K562 (cell line): ENCODE measurements at regions not wholly inside any gene's neighbourhood (a gene's known extent, or its start where the extent isn't known, plus 50 kb on each side); places are given as distances from the start of the nearest gene placed in this dataset.

Experiments used
- ATAC-seq: fragments of 200-7000 bp; cut with Tn5 transposase; 3 replicates; pipeline ENCODE4 v1.9.1; 2020; ENCODE audit warnings: moderate library complexity
- BruUV-seq: library from RNA; stranded (reverse); fragments of 400-500 nt; replicated peaks from 2 replicates; lab custom pipeline; 2021; lab: Mats Ljungman, UMichigan
- CTCF ChIA-PET: fragments of 300-600 bp; formaldehyde crosslinking; extraction: SDS; loops from one replicate; lab custom pipeline; 2021; ENCODE audit warnings: low intra/inter-chr PET ratio; lab: Yijun Ruan, JAX
- POLR2A ChIA-PET: fragments of 300-600, 350-650 bp; sonication (Branson Sonifier 250); formaldehyde crosslinking; extraction: SDS; loops from one replicate; lab custom pipeline; 2021; ENCODE audit warnings: antibody characterized with exemption, inconsistent platforms; lab: Yijun Ruan, JAX
- DNase-seq, 4 experiments: peaks; one replicate each; pipeline versions ENCODE4 v3.0.0 to v3.0.0-alpha.2; 2011 to 2018; ENCODE audit warnings: low spot score in 3 of 4, mixed read lengths in 3 of 4; ENCODE audit errors: extremely low read depth in 1 of 4
- FAIRE-seq: peaks from 2 replicates; lab custom pipeline; 2011; peaks lifted over from hg19 to GRCh38; lab: Jason Lieb, UNC
- H2AFZ ChIP-seq: 2 replicates; pipeline ENCODE4 v1.6.0; 2011; ENCODE audit warnings: low read depth, low read length, control low read depth, inconsistent platforms
- H3K27ac ChIP-seq: fragments of 200-600 bp; 3 replicates; pipeline ENCODE4 v1.8.0; 2011; ENCODE audit warnings: low read depth, mild to moderate bottlenecking, control low read depth, inconsistent platforms, low read length, moderate library complexity, mixed read lengths; ENCODE audit errors: extremely low read depth
- H3K27me3 ChIP-seq, 2 experiments: fragments of 300-600 bp in 1 of 2; 2 replicates in 1 of 2; 3 replicates in 1 of 2; pipeline versions ENCODE4 v1.6.0 to v1.8.0; 2011; ENCODE audit warnings: inconsistent platforms in 2 of 2, low read length in 2 of 2, mild to moderate bottlenecking in 1 of 2, mixed read lengths in 1 of 2, moderate library complexity in 1 of 2; ENCODE audit not compliant: control insufficient read depth in 2 of 2, insufficient read depth in 2 of 2
- H3K36me3 ChIP-seq: fragments of 300-600 bp; 3 replicates; pipeline ENCODE4 v1.8.0; 2011; ENCODE audit warnings: mild to moderate bottlenecking, low read length, inconsistent platforms; ENCODE audit not compliant: control insufficient read depth, insufficient read depth
- H3K4me1 ChIP-seq, 2 experiments: fragments of 200-600 bp in 1 of 2; replicated peaks in 1 of 2; 2 replicates in 1 of 2; 3 replicates in 1 of 2; pipeline versions ENCODE4 v1.5.1 to v1.8.0; 2011; ENCODE audit warnings: inconsistent platforms in 2 of 2, low read length in 2 of 2, mild to moderate bottlenecking in 1 of 2, mixed read lengths in 1 of 2, moderate library complexity in 1 of 2; ENCODE audit not compliant: control insufficient read depth in 2 of 2, insufficient read depth in 2 of 2
- H3K4me2 ChIP-seq: 2 replicates; pipeline ENCODE4 v1.6.1; 2011; ENCODE audit warnings: low read length, control low read depth, inconsistent platforms, mixed read lengths; ENCODE audit not compliant: insufficient read depth
- H3K4me3 ChIP-seq: fragments of 200-600 bp; sonication (generic), shearing (Covaris generic); 2 replicates; pipeline ENCODE4 v1.5.1; 2016; ENCODE audit warnings: control low read depth, inconsistent platforms
- H3K79me2 ChIP-seq: fragments of 200-600 bp; 3 replicates; pipeline ENCODE4 v1.8.0; 2011; ENCODE audit warnings: low read length, inconsistent platforms; ENCODE audit not compliant: control insufficient read depth, insufficient read depth
- H3K9ac ChIP-seq, 2 experiments: 2 replicates each; pipeline versions ENCODE4 v1.6.0 to v1.6.1; 2011; ENCODE audit warnings: low read depth in 2 of 2, low read length in 2 of 2, control low read depth in 1 of 2, inconsistent platforms in 1 of 2, mild to moderate bottlenecking in 1 of 2, mixed read lengths in 1 of 2; ENCODE audit not compliant: insufficient read depth in 1 of 2
- H3K9me1 ChIP-seq: one replicate; pipeline ENCODE4 v1.6.0; 2011; ENCODE audit warnings: inconsistent platforms, mild to moderate bottlenecking, low read length, moderate library complexity; ENCODE audit not compliant: control insufficient read depth, insufficient read depth
- H3K9me3 ChIP-seq: replicated peaks from 2 replicates; pipeline ENCODE4 v1.5.1; 2011; ENCODE audit warnings: low read depth, low read length, inconsistent platforms; ENCODE audit not compliant: control insufficient read depth, insufficient read depth
- H4K20me1 ChIP-seq: replicated peaks from 2 replicates; pipeline ENCODE4 v1.6.1; 2011; ENCODE audit warnings: low read length, inconsistent platforms, mixed read lengths; ENCODE audit not compliant: control insufficient read depth, insufficient read depth
- ATF4 ChIP-seq: fragments of 450-650 bp; formaldehyde crosslinking; IDR thresholded peaks from 2 replicates; pipeline ENCODE4 v1.4.0; 2022; ENCODE audit warnings: mild to moderate bottlenecking, moderate library complexity
- CBX5 ChIP-seq: IDR thresholded peaks from 2 replicates; pipeline ENCODE4 v1.6.1; 2014; ENCODE audit warnings: low read depth, borderline replicate concordance
- CREB3 ChIP-seq: fragments of 450-650 bp; conservative IDR thresholded peaks from 2 replicates; pipeline ENCODE4 v1.6.1; 2016; ENCODE audit warnings: missing genetic modification characterization, low read depth, mild to moderate bottlenecking, missing compliant biosample characterization, moderate library complexity
- CXXC5 ChIP-seq: fragments of 250-450 bp; sonication (Bioruptor Pico); IDR thresholded peaks from 2 replicates; pipeline ENCODE4 v1.8.0; 2022; ENCODE audit warnings: inconsistent platforms, mild to moderate bottlenecking, moderate library complexity
- MAX ChIP-seq: sonication (generic); formaldehyde crosslinking; IDR thresholded peaks from 2 replicates; pipeline ENCODE4 v1.9.0; 2022; ENCODE audit warnings: mild to moderate bottlenecking, missing genetic modification reagents
- OTX1 ChIP-seq: fragments of 450-650 bp; formaldehyde crosslinking; IDR thresholded peaks from 2 replicates; pipeline ENCODE4 v1.4.0; 2022; ENCODE audit warnings: mild to moderate bottlenecking
- POLR3A ChIP-seq: IDR thresholded peaks from 2 replicates; pipeline ENCODE4 v1.6.1; 2011; ENCODE audit warnings: borderline replicate concordance, mild to moderate bottlenecking, moderate library complexity; ENCODE audit not compliant: insufficient read length, insufficient read depth; ENCODE audit errors: extremely low read depth
- PTTG1 ChIP-seq: fragments of 450-650 bp; IDR thresholded peaks from 2 replicates; pipeline ENCODE4 v1.6.1; 2016; ENCODE audit warnings: low read depth, mild to moderate bottlenecking, missing genetic modification characterization, missing compliant biosample characterization
- RBM17 ChIP-seq: fragments of 200-400 bp; formaldehyde crosslinking; IDR thresholded peaks from 2 replicates; pipeline ENCODE4 v1.6.1; 2017; ENCODE audit warnings: low read depth, mild to moderate bottlenecking, low read length, borderline replicate concordance
- SIRT6 ChIP-seq: IDR thresholded peaks from one replicate; pipeline ENCODE4 v1.6.1; 2012; ENCODE audit warnings: low read depth, mild to moderate bottlenecking, control low read depth, inconsistent platforms, low read length, moderate library complexity
- SP1 ChIP-seq: sonication (generic); formaldehyde crosslinking; IDR thresholded peaks from 2 replicates; pipeline ENCODE4 v1.8.1; 2022; ENCODE audit warnings: mild to moderate bottlenecking, missing genetic modification reagents
- ZNF134 ChIP-seq: fragments of 250-450 bp; sonication (Bioruptor Pico); conservative IDR thresholded peaks from 2 replicates; pipeline ENCODE4 v1.4.0; 2020
- ZNF175 ChIP-seq: fragments of 200-800 bp; sonication (Bioruptor generic); IDR thresholded peaks from 2 replicates; pipeline ENCODE4 v1.6.1; 2016; ENCODE audit warnings: low read depth, mild to moderate bottlenecking, missing genetic modification characterization, missing compliant biosample characterization
- ZNF785 ChIP-seq: fragments of 250-450 bp; sonication (Bioruptor Pico); IDR thresholded peaks from 2 replicates; pipeline ENCODE4 v1.4.0; 2020; ENCODE audit warnings: mild to moderate bottlenecking
- ZZZ3 ChIP-seq: fragments of 450-650 bp; IDR thresholded peaks from 2 replicates; pipeline ENCODE4 v1.6.1; 2016; ENCODE audit warnings: antibody characterized with exemption, mild to moderate bottlenecking, moderate library complexity
- WGBS: fragments of 100-300 bp; shearing (Covaris generic); methylation state at CpG from one replicate; pipeline ENCODE4 v1.1.6; 2016; ENCODE audit warnings: low coverage, mixed read lengths; ENCODE audit not compliant: insufficient coverage; ENCODE audit errors: missing lambda C conversion rate; 5-methylcytosine and 5-hydroxymethylcytosine counted together
- in situ Hi-C: fragments of 300-500 bp; cut with MboI; formaldehyde crosslinking; loops from 4 replicates; pipeline ENCODE4 v1.15.0; 2018; ENCODE audit warnings: inconsistent platforms, mixed read lengths
- intact Hi-C: fragments of 100-400 bp; cut with micrococcal nuclease; formaldehyde crosslinking; loops from 2 replicates; pipeline ENCODE4 v1.14.2; 2022

GRCh38 chr6:144607998-144608735, 323.0 kb downstream of the UTRN start:
- Histone ChIP-seq H3K4me2 (no peak overlapping the region), H4K20me1 (no peaks in the 10 kb centered on the region), H3K9ac (no peak overlapping the region), H3K4me3 (no peak overlapping the region), H2AFZ (no peak overlapping the region), H3K9me3 (no peaks in the 10 kb centered on the region), H3K27ac (no peak overlapping the region), H3K4me1 (no peaks in the 10 kb centered on the region), H3K9me1 (no peaks in the 10 kb centered on the region), H3K79me2 (no peaks in the 10 kb centered on the region), H3K36me3 (no peaks in the 10 kb centered on the region), H3K27me3 (no peaks in the 10 kb centered on the region)
- BruUV-seq = no TSS peak
- ChIA-PET CTCF (no interaction called here), POLR2A (no interaction called here)
- intact Hi-C loops (no loop called here), in situ Hi-C loops (no loop called here)
- no peak for DNase-seq
- 30% methylated on average over 5 of the region's 5 CpGs for WGBS
- TF ChIP-seq ZNF134 (CRISPR knock-in tag) (peak; percentile 88), MAX (CRISPR knock-in tag) (no peak)
- FAIRE-seq = no peak
- ATAC-seq = no peak

- FAIRE-seq = no peak
- TF ChIP-seq SP1 (no peak), OTX1 (CRISPR knock-in tag) (no peak), CXXC5 (no peak), PTTG1 (no peak), POLR3A (no peak), CREB3 (tag) (no peak), SIRT6 (no peak), ATF4 (CRISPR knock-in tag) (no peak), ZZZ3 (no peak), CBX5 (no peak), ZNF785 (CRISPR knock-in tag) (no peak), RBM17 (no peak), ZNF175 (CRISPR knock-in tag) (no peak)
These were observed 327.7 kb downstream of the UTRN start for GRCh38 chr6:144612811-144613210.

More at GRCh38 chr6:144612811-144613210, 327.7 kb downstream of the UTRN start:
- ChIA-PET POLR2A (interaction anchor here (0.6 kb wide), 1 partner anchor 11 kb away, joined by 3 read pairs; no protein-coding TSS in a partner anchor), CTCF (no interaction called here)
- H3K9me1 ChIP-seq = no peaks in the 10 kb centered on the region
- no peaks in the 10 kb centered on the region for H3K4me1 ChIP-seq
- no TSS peak for BruUV-seq
- no peaks in the 10 kb centered on the region for H3K27me3 ChIP-seq
- H3K79me2 ChIP-seq = no peaks in the 10 kb centered on the region
- H3K27ac ChIP-seq = no peak overlapping the region
- H2AFZ ChIP-seq = no peak overlapping the region
- 7% methylated on average over 1 of the region's 1 CpG for WGBS
- no peak overlapping the region for H3K4me3 ChIP-seq
- intact Hi-C loops (no loop called here), in situ Hi-C loops (no loop called here)
- H3K36me3 ChIP-seq = no peaks in the 10 kb centered on the region
- ATAC-seq (no peak), DNase-seq (no peak)
- H3K9ac ChIP-seq = no peak overlapping the region
- H3K4me2 ChIP-seq = no peak overlapping the region
- H4K20me1 ChIP-seq = no peaks in the 10 kb centered on the region
- no peaks in the 10 kb centered on the region for H3K9me3 ChIP-seq
